HG03354 (cell line): ENCODE measurements at regions not wholly inside any gene's neighbourhood (a gene's known extent, or its start where the extent isn't known, plus 50 kb on each side); places are given as distances from the start of the nearest gene placed in this dataset.
A peak's percentile ranks its signal among the peaks of the same experiment; 100 is the strongest.
"Not testable (repeated sequence)": the region's sequence is repeated elsewhere in the genome, so short reads cannot be mapped to it uniquely, and the experiment has no call there.

Experiments used
- ATAC-seq: cut with Tn5 transposase; IDR thresholded peaks from one replicate; pipeline ENCODE4 v1.9.1; 2021; ENCODE audit warnings: mild to moderate bottlenecking; ENCODE audit not compliant: unreplicated experiment, poor library complexity, severe bottlenecking

DNA sequence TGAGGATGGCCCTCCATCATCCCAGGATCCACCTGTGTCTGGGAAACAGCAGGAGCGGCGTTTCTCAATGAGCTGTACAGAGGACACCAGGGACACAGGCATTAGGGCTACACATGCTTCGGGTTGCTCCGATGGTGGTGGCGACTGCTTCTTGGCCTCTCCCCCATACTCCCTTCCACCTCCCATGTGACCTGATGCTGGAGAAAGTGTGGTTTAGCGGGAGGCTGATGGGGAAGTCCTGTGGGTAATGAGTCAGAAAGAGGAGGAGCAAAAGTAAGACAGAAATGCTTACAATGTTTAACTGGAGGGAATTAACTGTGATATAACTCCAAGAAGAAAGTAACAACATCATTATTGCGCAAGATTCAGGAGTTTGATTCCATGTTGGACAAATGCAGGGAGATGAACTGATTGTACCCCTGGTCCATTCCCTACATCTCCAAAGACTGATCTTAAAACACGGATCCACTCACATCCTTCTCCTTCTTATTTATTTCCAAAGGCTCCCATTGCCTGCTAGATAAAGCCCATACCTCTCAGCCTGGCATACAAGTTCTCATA is 186.6 kb downstream of the NRP2 start:
- no peak for ATAC-seq

- ATAC-seq = no peak
These were observed 185.8 kb downstream of the NRP2 start for GRCh38 chr2:205868053-205868452.

GRCh38 chr2:205867371-205867770 is 185.1 kb downstream of the NRP2 start:
- no peak for ATAC-seq

GRCh38 chr2:205865905-205866441 is 183.7 kb downstream of the NRP2 start:
- no peak for ATAC-seq

GRCh38 chr2:205865056-205865455 is 182.8 kb downstream of the NRP2 start:
- ATAC-seq = no peak

DNA sequence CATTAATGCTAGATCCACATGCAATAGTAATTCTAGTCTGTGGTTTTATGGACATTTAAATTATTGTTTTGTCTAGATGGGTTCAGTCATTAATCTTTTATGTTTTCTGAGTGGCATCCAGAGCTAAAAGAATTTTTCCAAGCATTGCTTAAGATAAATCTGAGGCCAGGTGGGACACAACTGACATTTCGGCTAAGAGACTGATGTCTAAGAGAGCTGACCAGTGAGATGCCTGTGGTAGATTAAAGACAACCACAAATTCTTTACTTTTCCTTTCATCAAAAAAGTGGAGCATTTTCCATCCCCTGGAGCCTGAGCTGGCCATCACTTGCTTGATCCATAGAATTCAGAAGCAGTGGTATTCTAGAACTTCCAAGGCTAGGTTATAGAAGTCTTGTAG is 182.2 kb downstream of the NRP2 start:
- no peak for ATAC-seq

DNA sequence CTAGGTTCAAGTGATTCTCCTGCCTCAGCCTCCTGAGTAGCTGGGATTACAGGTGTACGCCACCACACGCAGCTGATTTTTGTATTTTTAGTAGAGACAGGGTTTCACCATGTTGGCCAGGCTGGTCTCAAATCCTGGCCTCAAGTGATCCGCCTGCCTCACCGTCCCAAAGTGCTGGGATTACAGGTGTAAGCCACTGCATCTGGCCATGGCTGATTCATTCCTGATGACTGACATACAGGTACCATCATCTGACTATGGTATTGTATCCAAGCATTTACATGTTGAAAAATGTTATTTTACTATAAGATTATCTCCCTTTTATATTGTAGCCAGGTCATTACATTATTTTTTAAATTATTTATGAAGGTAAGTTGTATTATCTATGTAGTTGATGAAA is 180.5 kb downstream of the NRP2 start:
- ATAC-seq = not testable (repeated sequence)

GRCh38 chr2:205860885-205861284 is 178.6 kb downstream of the NRP2 start:
- no peak for ATAC-seq

DNA sequence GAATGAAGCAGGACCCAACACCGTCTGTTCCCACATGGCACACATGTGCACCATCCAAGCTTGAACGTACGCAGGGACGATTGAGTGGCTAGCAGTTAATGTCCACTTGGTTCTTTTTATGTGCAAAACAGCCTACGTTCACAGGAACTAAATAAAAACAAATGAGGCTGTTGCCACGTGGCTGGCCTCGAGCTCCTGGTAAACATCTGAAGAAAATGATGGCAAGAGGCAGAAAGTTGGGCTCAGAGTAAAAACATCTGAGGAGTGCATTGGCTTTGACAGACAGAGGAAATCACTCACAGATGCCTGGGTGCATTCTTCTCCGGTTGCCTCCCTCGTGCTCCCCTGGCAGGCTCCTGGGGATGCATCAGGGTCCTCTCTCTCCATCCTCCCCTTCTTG is 177.9 kb downstream of the NRP2 start:
- ATAC-seq = no peak

- no peak for ATAC-seq
These were observed 176.7 kb downstream of the NRP2 start for GRCh38 chr2:205858881-205859441.

DNA sequence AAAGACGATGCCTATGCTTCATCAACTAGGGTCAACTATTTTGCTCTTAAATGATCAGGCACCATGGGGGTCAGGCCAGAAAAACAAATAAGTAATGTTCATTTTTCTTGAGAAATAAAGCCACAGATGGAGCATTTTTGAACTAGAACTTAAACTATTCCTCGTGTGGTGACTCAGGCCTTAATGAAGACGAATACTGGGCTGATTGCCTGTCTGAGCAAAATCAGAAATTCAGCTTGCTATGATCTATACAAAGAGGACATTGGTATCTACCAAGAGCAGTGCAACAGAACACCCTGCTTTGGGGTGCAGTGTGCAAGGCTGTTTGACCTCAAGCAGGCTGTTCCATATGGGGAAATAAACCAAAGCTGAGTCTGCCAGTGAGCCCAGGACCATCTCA is 176.0 kb downstream of the NRP2 start:
- no peak for ATAC-seq

GRCh38 chr2:205857520-205858237 is 175.4 kb downstream of the NRP2 start:
- peak; percentile 66 for ATAC-seq

GRCh38 chr2:205852457-205852856 is 170.2 kb downstream of the NRP2 start:
- ATAC-seq = no peak

GRCh38 chr2:205850611-205851010 is 168.3 kb downstream of the NRP2 start:
- no peak for ATAC-seq

GRCh38 chr2:205850132-205850531 is 167.8 kb downstream of the NRP2 start:
- ATAC-seq = no peak

DNA sequence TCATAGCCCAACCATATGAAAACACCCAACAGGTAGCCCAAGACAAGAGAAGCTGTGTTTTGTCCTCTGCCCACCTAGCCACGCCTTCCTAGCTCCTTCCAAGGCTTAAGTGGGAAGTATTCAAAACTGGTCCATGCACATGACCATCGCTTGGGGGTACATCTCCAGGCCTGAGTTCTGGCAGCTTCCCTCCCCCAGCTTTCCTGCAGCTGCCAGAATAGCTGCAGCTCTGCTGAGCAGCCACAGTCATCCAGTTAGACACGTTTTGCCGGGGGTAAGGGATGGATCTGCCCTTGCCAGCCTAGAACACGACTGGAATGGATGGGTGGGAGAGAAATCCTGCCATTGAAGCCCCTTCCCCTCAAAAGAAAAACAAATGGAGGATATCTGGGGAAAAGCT is 166.8 kb downstream of the NRP2 start:
- ATAC-seq = no peak

DNA sequence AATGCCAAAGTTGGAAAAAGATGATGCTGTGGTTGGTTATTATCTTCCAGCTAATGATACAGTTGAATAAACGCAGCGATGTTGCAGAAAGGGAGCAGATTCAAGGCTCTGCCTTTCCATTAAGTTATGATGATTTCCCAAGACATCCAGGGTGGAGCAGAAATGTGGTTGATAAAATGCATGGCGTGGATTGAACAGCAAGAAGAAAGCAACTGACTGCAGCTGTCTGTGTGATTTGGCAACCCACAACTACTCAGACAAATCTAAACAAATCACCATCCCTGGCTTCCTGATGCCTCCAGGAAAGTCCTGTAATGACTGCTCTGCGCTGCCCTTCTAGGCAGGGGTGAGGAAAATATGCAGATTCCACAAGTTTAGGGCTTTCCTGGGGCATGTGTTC is 166.3 kb downstream of the NRP2 start:
- no peak for ATAC-seq
